AG09319 (cell line): ENCODE measurements at regions not wholly inside any gene's neighbourhood (a gene's known extent, or its start where the extent isn't known, plus 50 kb on each side); places are given as distances from the start of the nearest gene placed in this dataset.
"Not testable (repeated sequence)": the region's sequence is repeated elsewhere in the genome, so short reads cannot be mapped to it uniquely, and the experiment has no call there.

Experiments
- DNase-seq: peaks from one replicate; pipeline ENCODE4 v3.0.0-alpha.2; 2010; ENCODE audit warnings: low read depth; ENCODE audit errors: extremely low read depth
- TF ChIP-seq, protein P1 (sequence below): IDR thresholded peaks from 2 replicates; pipeline ENCODE4 v1.5.1; 2011; ENCODE audit warnings: low read depth, mild to moderate bottlenecking, inconsistent platforms, low read length, moderate library complexity

DNA sequence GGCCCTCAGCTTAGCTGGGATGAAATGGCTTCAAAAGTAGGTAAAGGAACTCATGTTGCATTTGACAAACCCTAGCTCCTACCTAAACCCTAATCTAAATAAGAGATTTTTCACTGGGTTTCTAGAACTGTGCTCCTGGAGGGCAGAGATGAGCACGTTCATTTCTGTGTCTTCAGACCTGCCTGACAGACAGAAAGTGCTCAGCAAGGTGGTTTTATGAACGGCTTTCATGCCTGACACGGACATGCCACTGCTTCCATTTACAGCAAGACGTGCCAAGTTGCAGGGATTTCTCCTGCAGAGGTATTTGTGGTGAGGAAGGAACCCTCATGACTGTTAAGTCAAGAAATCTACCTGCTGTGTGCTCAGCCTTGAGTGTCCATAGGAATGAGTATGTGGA, 83.5 kb upstream of the KMT2C start:
- no peak for DNase-seq
- TF ChIP-seq, protein P1, sequence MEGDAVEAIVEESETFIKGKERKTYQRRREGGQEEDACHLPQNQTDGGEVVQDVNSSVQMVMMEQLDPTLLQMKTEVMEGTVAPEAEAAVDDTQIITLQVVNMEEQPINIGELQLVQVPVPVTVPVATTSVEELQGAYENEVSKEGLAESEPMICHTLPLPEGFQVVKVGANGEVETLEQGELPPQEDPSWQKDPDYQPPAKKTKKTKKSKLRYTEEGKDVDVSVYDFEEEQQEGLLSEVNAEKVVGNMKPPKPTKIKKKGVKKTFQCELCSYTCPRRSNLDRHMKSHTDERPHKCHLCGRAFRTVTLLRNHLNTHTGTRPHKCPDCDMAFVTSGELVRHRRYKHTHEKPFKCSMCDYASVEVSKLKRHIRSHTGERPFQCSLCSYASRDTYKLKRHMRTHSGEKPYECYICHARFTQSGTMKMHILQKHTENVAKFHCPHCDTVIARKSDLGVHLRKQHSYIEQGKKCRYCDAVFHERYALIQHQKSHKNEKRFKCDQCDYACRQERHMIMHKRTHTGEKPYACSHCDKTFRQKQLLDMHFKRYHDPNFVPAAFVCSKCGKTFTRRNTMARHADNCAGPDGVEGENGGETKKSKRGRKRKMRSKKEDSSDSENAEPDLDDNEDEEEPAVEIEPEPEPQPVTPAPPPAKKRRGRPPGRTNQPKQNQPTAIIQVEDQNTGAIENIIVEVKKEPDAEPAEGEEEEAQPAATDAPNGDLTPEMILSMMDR = no peak

DNA sequence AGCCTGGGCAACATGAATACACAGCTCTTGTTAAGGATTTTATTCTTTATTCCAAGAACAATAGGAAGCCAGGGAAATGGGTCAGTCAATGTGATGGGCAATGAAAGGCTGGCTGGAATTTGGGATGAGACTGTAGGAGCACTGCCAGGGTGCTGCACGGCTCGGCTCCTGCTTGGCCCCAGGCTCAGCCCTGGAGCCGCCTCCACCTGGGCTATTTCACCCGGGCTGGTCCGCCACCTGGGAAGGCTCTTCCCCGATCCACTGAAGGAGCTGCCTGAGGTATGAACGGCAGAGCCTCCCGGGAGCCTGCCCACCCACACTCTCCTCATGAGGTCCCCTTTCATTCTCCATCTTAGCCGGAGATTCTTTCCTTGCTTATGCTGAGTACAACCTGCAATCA, 80.4 kb upstream of the KMT2C start:
- TF ChIP-seq, protein P1 = no peak
- DNase-seq = no peak

GRCh38 chr7:152515266-152515950, 79.6 kb upstream of the KMT2C start:
- not testable (repeated sequence) for DNase-seq

GRCh38 chr7:152514771-152515105, 78.9 kb upstream of the KMT2C start:
- TF ChIP-seq, protein P1 = no peak
- DNase-seq = no peak

GRCh38 chr7:152513861-152514770, 78.3 kb upstream of the KMT2C start:
- TF ChIP-seq, protein P1 = no peak
- DNase-seq = no peak

- TF ChIP-seq, protein P1 = no peak
- no peak for DNase-seq
Observed at GRCh38 chr7:152512706-152513105, 76.9 kb upstream of the KMT2C start.

- TF ChIP-seq, protein P1 = no peak
- no peak for DNase-seq
Observed at GRCh38 chr7:152511736-152512135, 75.9 kb upstream of the KMT2C start.
